HL-60 (cell line): ENCODE measurements at regions not wholly inside any gene's neighbourhood (a gene's known extent, or its start where the extent isn't known, plus 50 kb on each side); places are given as distances from the start of the nearest gene placed in this dataset.

Experiments
- REST ChIP-seq: IDR thresholded peaks from 2 replicates; pipeline ENCODE4 v1.6.1; 2012; ENCODE audit warnings: low read depth; ENCODE audit not compliant: insufficient replicate concordance
- TF ChIP-seq, protein P1 (sequence below): IDR thresholded peaks from one replicate; pipeline ENCODE4 v1.5.1; 2011; ENCODE audit warnings: low read length, control low read depth, inconsistent platforms; ENCODE audit not compliant: insufficient read depth

DNA sequence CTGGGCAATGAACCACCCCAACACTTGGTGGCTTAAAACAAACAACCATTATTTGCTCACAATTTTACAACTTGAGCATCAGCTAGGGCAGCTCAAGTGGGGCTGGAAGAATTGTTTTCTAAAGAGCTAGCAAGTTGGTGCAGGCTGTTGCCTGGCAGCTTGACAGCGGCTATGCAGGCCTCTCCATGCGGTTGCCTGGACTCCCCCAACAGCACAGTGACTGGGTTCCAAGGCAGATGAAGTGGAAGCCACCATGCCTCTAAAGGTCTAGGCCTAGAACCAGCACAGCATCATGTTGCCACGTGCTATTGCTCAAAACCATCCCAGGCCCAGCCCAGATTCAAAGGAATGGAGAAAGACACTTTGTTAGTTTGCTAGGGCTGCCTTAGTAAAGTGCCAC lies 114.8 kb downstream of the BCOR start:
- TF ChIP-seq, protein P1, sequence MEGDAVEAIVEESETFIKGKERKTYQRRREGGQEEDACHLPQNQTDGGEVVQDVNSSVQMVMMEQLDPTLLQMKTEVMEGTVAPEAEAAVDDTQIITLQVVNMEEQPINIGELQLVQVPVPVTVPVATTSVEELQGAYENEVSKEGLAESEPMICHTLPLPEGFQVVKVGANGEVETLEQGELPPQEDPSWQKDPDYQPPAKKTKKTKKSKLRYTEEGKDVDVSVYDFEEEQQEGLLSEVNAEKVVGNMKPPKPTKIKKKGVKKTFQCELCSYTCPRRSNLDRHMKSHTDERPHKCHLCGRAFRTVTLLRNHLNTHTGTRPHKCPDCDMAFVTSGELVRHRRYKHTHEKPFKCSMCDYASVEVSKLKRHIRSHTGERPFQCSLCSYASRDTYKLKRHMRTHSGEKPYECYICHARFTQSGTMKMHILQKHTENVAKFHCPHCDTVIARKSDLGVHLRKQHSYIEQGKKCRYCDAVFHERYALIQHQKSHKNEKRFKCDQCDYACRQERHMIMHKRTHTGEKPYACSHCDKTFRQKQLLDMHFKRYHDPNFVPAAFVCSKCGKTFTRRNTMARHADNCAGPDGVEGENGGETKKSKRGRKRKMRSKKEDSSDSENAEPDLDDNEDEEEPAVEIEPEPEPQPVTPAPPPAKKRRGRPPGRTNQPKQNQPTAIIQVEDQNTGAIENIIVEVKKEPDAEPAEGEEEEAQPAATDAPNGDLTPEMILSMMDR: no peak
- TF ChIP-seq REST: no peak
